NCI-H187 treated with DMSO at 0.1 percent for 48 hours (cell line): ENCODE measurements at regions not wholly inside any gene's neighbourhood (a gene's known extent, or its start where the extent isn't known, plus 50 kb on each side); places are given as distances from the start of the nearest gene placed in this dataset.

ENCODE experiments used
- DNase-seq: peaks from one replicate; lab custom pipeline; 2025; lab: John Stamatoyannopoulos, UW

GRCh38 chr11:109267293-109268095 lies 154.5 kb upstream of the C11orf87 start:
- no peak for DNase-seq

GRCh38 chr11:109275931-109276330 lies 146.1 kb upstream of the C11orf87 start:
- DNase-seq, result no peak

- DNase-seq, result no peak
Observed at GRCh38 chr11:109285465-109285864, 136.5 kb upstream of the C11orf87 start.

GRCh38 chr11:109291553-109291952 lies 130.4 kb upstream of the C11orf87 start:
- no peak for DNase-seq

GRCh38 chr11:109298865-109299264 lies 123.1 kb upstream of the C11orf87 start:
- no peak for DNase-seq

GRCh38 chr11:109300211-109300610 lies 121.8 kb upstream of the C11orf87 start:
- no peak for DNase-seq

GRCh38 chr11:109302591-109303334 lies 119.2 kb upstream of the C11orf87 start:
- DNase-seq, result no peak

- DNase-seq, result no peak
Observed at GRCh38 chr11:109303342-109303741, 118.6 kb upstream of the C11orf87 start.

- DNase-seq, result no peak
Observed at GRCh38 chr11:109304159-109304558, 117.8 kb upstream of the C11orf87 start.

GRCh38 chr11:109305009-109305408 lies 117.0 kb upstream of the C11orf87 start:
- DNase-seq, result no peak

- no peak for DNase-seq
Observed at GRCh38 chr11:109306322-109306721, 115.7 kb upstream of the C11orf87 start.

GRCh38 chr11:109307366-109307765 lies 114.6 kb upstream of the C11orf87 start:
- DNase-seq, result no peak

- peak; percentile 49 for DNase-seq
Observed at GRCh38 chr11:109308551-109308950, 113.4 kb upstream of the C11orf87 start.

GRCh38 chr11:109309153-109309552 lies 112.8 kb upstream of the C11orf87 start:
- DNase-seq, result peak; percentile 59

- DNase-seq, result no peak
Observed at GRCh38 chr11:109317726-109318125, 104.3 kb upstream of the C11orf87 start.

- DNase-seq, result no peak
Observed at GRCh38 chr11:109320595-109320994, 101.4 kb upstream of the C11orf87 start.

- DNase-seq, result no peak
Observed at GRCh38 chr11:109326781-109327180, 95.2 kb upstream of the C11orf87 start.

- no peak for DNase-seq
Observed at GRCh38 chr11:109329716-109330115, 92.3 kb upstream of the C11orf87 start.

- no peak for DNase-seq
Observed at GRCh38 chr11:109338131-109338530, 83.9 kb upstream of the C11orf87 start.

GRCh38 chr11:109342261-109342660 lies 79.7 kb upstream of the C11orf87 start:
- DNase-seq, result no peak

GRCh38 chr11:109343242-109343641 lies 78.7 kb upstream of the C11orf87 start:
- no peak for DNase-seq

GRCh38 chr11:109347304-109347703 lies 74.7 kb upstream of the C11orf87 start:
- no peak for DNase-seq
